KBM-7 (cell line): ENCODE measurements at regions not wholly inside any gene's neighbourhood (a gene's known extent, or its start where the extent isn't known, plus 50 kb on each side); places are given as distances from the start of the nearest gene placed in this dataset.

Experiments
- DNase-seq: peaks from one replicate; pipeline ENCODE4 v3.0.0-alpha.2; 2015
- in situ Hi-C: fragments of 300-500 bp; cut with MboI; formaldehyde crosslinking; loops from 2 replicates; pipeline ENCODE4 v1.14.3; 2020; ENCODE audit warnings: low sequenced_read_pairs, low pct_unique_long_range_greater_than_20kb, mixed read lengths

- in situ Hi-C loops, result no loop called here
- no peak for DNase-seq
These were observed 1791.2 kb upstream of the CDH6 start for GRCh38 chr5:29402270-29402669.

- in situ Hi-C loops, result no loop called here
- no peak for DNase-seq
These were observed 1803.5 kb upstream of the CDH6 start for GRCh38 chr5:29389993-29390392.

GRCh38 chr5:29387384-29387783 is 1806.1 kb upstream of the CDH6 start:
- DNase-seq, result no peak
- in situ Hi-C loops, result no loop called here

GRCh38 chr5:29382780-29383179 is 1810.7 kb upstream of the CDH6 start:
- in situ Hi-C loops, result no loop called here
- no peak for DNase-seq

GRCh38 chr5:29380029-29380428 is 1813.5 kb upstream of the CDH6 start:
- in situ Hi-C loops, result no loop called here

GRCh38 chr5:29379619-29380018 is 1813.9 kb upstream of the CDH6 start:
- DNase-seq, result no peak
- in situ Hi-C loops, result no loop called here

More at GRCh38 chr5:29380029-29380428, 1813.5 kb upstream of the CDH6 start:
- DNase-seq, result no peak

- DNase-seq, result no peak
- in situ Hi-C loops, result no loop called here
These were observed 1815.4 kb upstream of the CDH6 start for GRCh38 chr5:29378104-29378503.

- in situ Hi-C loops, result no loop called here
These were observed 1823.2 kb upstream of the CDH6 start for GRCh38 chr5:29370248-29370647.

GRCh38 chr5:29367176-29367833 is 1826.2 kb upstream of the CDH6 start:
- in situ Hi-C loops, result no loop called here

More at GRCh38 chr5:29370248-29370647, 1823.2 kb upstream of the CDH6 start:
- no peak for DNase-seq

GRCh38 chr5:29351170-29351569 is 1842.3 kb upstream of the CDH6 start:
- DNase-seq, result no peak
- in situ Hi-C loops, result no loop called here

More at GRCh38 chr5:29367176-29367833, 1826.2 kb upstream of the CDH6 start:
- DNase-seq, result no peak

GRCh38 chr5:29337030-29337429 is 1856.5 kb upstream of the CDH6 start:
- in situ Hi-C loops, result no loop called here
- no peak for DNase-seq

GRCh38 chr5:29321591-29321990 is 1871.9 kb upstream of the CDH6 start:
- no peak for DNase-seq
- in situ Hi-C loops, result no loop called here

- DNase-seq, result no peak
- in situ Hi-C loops, result no loop called here
These were observed 1884.1 kb upstream of the CDH6 start for GRCh38 chr5:29309359-29309758.

GRCh38 chr5:29307478-29307877 is 1886.0 kb upstream of the CDH6 start:
- DNase-seq, result no peak
- in situ Hi-C loops, result no loop called here

GRCh38 chr5:29304545-29304944 is 1888.9 kb upstream of the CDH6 start:
- in situ Hi-C loops, result no loop called here
- no peak for DNase-seq

GRCh38 chr5:29296548-29296947 is 1896.9 kb upstream of the CDH6 start:
- in situ Hi-C loops, result no loop called here
- no peak for DNase-seq

GRCh38 chr5:29277642-29278041 is 1915.8 kb upstream of the CDH6 start:
- DNase-seq, result no peak
- in situ Hi-C loops, result no loop called here

GRCh38 chr5:29276371-29276770 is 1917.1 kb upstream of the CDH6 start:
- no peak for DNase-seq
- in situ Hi-C loops, result no loop called here

GRCh38 chr5:29263915-29264351 is 1929.6 kb upstream of the CDH6 start:
- no peak for DNase-seq
- in situ Hi-C loops, result no loop called here

GRCh38 chr5:29262339-29263123 is 1931.0 kb upstream of the CDH6 start:
- no peak for DNase-seq
- in situ Hi-C loops, result no loop called here

- no peak for DNase-seq
- in situ Hi-C loops, result no loop called here
These were observed 1932.3 kb upstream of the CDH6 start for GRCh38 chr5:29261213-29261612.
